ENCODE measurements at regions not wholly inside any gene's neighbourhood (a gene's known extent, or its start where the extent isn't known, plus 50 kb on each side); places are given as distances from the start of the nearest gene placed in this dataset.

GRCh38 chr6:106005954-106006353 lies 80.2 kb upstream of the PRDM1 start (continued):
- no peak for TF ChIP-seq PBX3 (IDR thresholded peaks at IDR 0.05)
- TF ChIP-seq FOXS1 (CRISPR knock-in tag; IDR thresholded peaks at IDR 0.05), result no peak
- TF ChIP-seq, protein P1, sequence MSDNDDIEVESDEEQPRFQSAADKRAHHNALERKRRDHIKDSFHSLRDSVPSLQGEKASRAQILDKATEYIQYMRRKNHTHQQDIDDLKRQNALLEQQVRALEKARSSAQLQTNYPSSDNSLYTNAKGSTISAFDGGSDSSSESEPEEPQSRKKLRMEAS (IDR thresholded peaks at IDR 0.05), result no peak

GRCh38 chr6:106005013-106005412 lies 81.1 kb upstream of the PRDM1 start:
- DNase-seq (ENCODE audit: low read depth in 1 of 2, low spot score in 1 of 2) (no peak), FAIRE-seq (no peak), ATAC-seq (no peak)
- no peaks in the 10 kb centered on the region for H3K9me3 ChIP-seq
- no peak overlapping the region for H3K4me3 ChIP-seq
- H3K4me2 ChIP-seq, result no peak overlapping the region
- POLR2A ChIA-PET, result no interaction called here
- no peak for TF ChIP-seq TP53 (CRISPR knock-in tag; IDR thresholded peaks at IDR 0.05)
- TF ChIP-seq GATA3 (IDR thresholded peaks at IDR 0.05; ENCODE audit: borderline replicate concordance), result no peak
- TF ChIP-seq HES2 (IDR thresholded peaks at IDR 0.05), result no peak
- TF ChIP-seq RCOR1 (IDR thresholded peaks at IDR 0.05; ENCODE audit: low read depth, low read length), result no peak
- no peak for TF ChIP-seq NPAS2 (CRISPR knock-in tag; IDR thresholded peaks at IDR 0.05; ENCODE audit: borderline replicate concordance)
- no peak for TF ChIP-seq SMC3 (IDR thresholded peaks at IDR 0.05)
- no peak for TF ChIP-seq EHMT2 (IDR thresholded peaks at IDR 0.05; ENCODE audit: low read depth)
- no peak for TF ChIP-seq EP300 (IDR thresholded peaks at IDR 0.05)
- no peak for TF ChIP-seq ZSCAN20 (CRISPR knock-in tag; IDR thresholded peaks at IDR 0.05)
- TF ChIP-seq, protein P1 (IDR thresholded peaks at IDR 0.05), result no peak
- TF ChIP-seq FOSL2 (IDR thresholded peaks at IDR 0.05), result no peak
- TF ChIP-seq FOSL2 (CRISPR knock-in tag; IDR thresholded peaks at IDR 0.05), result no peak
- no peak for TF ChIP-seq TFCP2L1 (CRISPR knock-in tag; IDR thresholded peaks at IDR 0.05)
- TF ChIP-seq NFE2L2 (conservative IDR thresholded peaks at IDR 0.05; ENCODE audit: low read length), result no peak
- TF ChIP-seq CBX2 (IDR thresholded peaks at IDR 0.05; ENCODE audit: borderline replicate concordance, low read depth), result no peak
- no peak for TF ChIP-seq HMGXB4 (CRISPR knock-in tag; IDR thresholded peaks at IDR 0.05; ENCODE audit: borderline replicate concordance)
- TF ChIP-seq FOXS1 (CRISPR knock-in tag; IDR thresholded peaks at IDR 0.05), result no peak
- no peak for TF ChIP-seq CHD2 (IDR thresholded peaks at IDR 0.05; ENCODE audit: low read length, partially characterized antibody)
- TF ChIP-seq KDM5A (IDR thresholded peaks at IDR 0.05), result no peak
- TF ChIP-seq ZNF302 (CRISPR knock-in tag; IDR thresholded peaks at IDR 0.05), result no peak
- H3K27ac ChIP-seq, result no peak overlapping the region
- CTCF ChIA-PET, result interaction anchor here (0.6 kb wide), 1 partner anchor 315 kb away, joined by 3 read pairs; no protein-coding TSS in a partner anchor
- 100% methylated on average over 1 of the region's 1 CpG for WGBS (ENCODE audit: missing lambda C conversion rate)
- no peaks in the 10 kb centered on the region for H3K4me1 ChIP-seq

DNA sequence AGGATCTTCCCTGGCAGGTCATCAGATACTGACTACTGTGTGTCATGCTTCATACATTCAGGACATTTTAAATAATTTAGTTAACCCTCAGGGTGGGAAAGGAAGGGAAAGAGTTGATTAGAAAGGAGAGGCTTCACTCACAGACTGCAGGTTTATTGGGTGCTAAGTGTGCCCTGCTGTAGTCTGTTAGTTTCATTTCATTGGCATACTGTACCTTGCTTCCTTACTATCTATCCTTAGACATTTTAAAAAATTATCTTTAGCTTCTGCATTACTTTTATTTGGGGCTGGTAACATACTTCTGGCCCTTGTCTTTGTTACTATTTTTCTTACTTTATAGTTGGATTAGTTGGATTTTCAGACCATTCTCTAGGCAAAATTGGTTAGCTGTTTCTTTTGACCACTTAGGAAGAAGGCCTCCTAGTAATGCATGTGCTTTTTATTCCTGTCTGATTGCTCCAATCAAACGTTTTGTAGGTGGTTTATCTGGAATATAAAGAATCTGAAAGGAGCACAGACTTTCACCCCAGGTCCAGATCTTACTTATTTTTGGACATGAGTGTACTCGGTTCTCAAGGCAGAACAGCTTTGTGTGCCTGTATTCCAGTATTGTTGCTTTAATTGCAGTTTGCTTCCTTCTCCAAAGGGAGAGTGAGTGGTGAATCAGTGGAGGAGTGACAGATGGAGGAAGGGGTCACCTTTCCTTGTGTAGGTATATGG lies 82.7 kb upstream of the PRDM1 start:
- POLR2A ChIA-PET, result no interaction called here
- 25% methylated on average over 2 of the region's 2 CpGs for WGBS (ENCODE audit: missing lambda C conversion rate)
- H3K4me2 ChIP-seq, result no peak overlapping the region
- H3K9me3 ChIP-seq, result no peaks in the 10 kb centered on the region
- no peak overlapping the region for H3K27ac ChIP-seq
- FAIRE-seq (no peak), ATAC-seq (no peak), DNase-seq (ENCODE audit: low read depth in 1 of 2, low spot score in 1 of 2) (no peak)
- H3K4me3 ChIP-seq, result no peak overlapping the region
- TF ChIP-seq REST (IDR thresholded peaks at IDR 0.05) (no peak), PHF8 (IDR thresholded peaks at IDR 0.05; ENCODE audit: borderline replicate concordance, low read depth) (no peak), FOXS1 (CRISPR knock-in tag; IDR thresholded peaks at IDR 0.05) (no peak), E2F6 (IDR thresholded peaks at IDR 0.05; ENCODE audit: borderline replicate concordance, low read depth) (no peak), HES2 (IDR thresholded peaks at IDR 0.05) (no peak), EHMT2 (IDR thresholded peaks at IDR 0.05; ENCODE audit: low read depth) (no peak), MAZ (IDR thresholded peaks at IDR 0.05; ENCODE audit: borderline replicate concordance, low read depth, low read length) (no peak), POLR2AphosphoS2 (conservative IDR thresholded peaks at IDR 0.05; ENCODE audit: low read length) (no peak), POLR2A (IDR thresholded peaks at IDR 0.05; ENCODE audit: low read length) (no peak), RCOR1 (IDR thresholded peaks at IDR 0.05; ENCODE audit: low read depth, low read length) (no peak), JUNB (IDR thresholded peaks at IDR 0.05) (no peak), CHD2 (IDR thresholded peaks at IDR 0.05; ENCODE audit: low read length, partially characterized antibody) (no peak)
- CTCF ChIA-PET, result no interaction called here
- H3K4me1 ChIP-seq, result no peaks in the 10 kb centered on the region
